ENCODE measurements at regions not wholly inside any gene's neighbourhood (a gene's known extent, or its start where the extent isn't known, plus 50 kb on each side); places are given as distances from the start of the nearest gene placed in this dataset.

DNA sequence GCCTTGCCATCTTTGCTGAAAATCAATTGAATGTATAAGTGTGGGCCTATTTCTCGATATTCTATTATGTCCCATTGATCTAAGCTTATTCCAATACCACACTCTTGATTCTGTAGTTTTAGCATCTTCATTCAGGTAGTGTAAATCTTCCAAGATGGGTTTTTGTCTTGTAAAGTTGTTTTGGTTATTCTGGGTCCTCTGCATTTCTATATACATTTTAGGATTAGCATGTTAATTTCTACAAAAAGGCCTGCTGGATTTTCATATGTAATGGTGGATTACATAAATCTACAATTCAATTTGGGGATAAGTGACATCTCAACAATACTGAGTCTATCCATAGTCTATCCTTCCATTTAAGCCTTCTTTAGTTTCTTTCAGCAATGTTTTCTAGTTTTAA is 86.0 kb upstream of the ANO4 start:
- TF ChIP-seq FOXP2 (optimal IDR thresholded peaks at IDR 0.05; ENCODE audit: borderline replicate concordance, extremely low read depth, extremely low read length, insufficient read depth) (no peak), POLR2AphosphoS5 (IDR thresholded peaks at IDR 0.05; ENCODE audit: low read depth, low read length) (no peak), SIN3A (IDR thresholded peaks at IDR 0.05; ENCODE audit: borderline replicate concordance, insufficient read depth, low read length) (no peak), TAF1 (IDR thresholded peaks at IDR 0.05; ENCODE audit: borderline replicate concordance, insufficient read depth, low read length) (no peak)
- TF ChIP-seq, protein P1, sequence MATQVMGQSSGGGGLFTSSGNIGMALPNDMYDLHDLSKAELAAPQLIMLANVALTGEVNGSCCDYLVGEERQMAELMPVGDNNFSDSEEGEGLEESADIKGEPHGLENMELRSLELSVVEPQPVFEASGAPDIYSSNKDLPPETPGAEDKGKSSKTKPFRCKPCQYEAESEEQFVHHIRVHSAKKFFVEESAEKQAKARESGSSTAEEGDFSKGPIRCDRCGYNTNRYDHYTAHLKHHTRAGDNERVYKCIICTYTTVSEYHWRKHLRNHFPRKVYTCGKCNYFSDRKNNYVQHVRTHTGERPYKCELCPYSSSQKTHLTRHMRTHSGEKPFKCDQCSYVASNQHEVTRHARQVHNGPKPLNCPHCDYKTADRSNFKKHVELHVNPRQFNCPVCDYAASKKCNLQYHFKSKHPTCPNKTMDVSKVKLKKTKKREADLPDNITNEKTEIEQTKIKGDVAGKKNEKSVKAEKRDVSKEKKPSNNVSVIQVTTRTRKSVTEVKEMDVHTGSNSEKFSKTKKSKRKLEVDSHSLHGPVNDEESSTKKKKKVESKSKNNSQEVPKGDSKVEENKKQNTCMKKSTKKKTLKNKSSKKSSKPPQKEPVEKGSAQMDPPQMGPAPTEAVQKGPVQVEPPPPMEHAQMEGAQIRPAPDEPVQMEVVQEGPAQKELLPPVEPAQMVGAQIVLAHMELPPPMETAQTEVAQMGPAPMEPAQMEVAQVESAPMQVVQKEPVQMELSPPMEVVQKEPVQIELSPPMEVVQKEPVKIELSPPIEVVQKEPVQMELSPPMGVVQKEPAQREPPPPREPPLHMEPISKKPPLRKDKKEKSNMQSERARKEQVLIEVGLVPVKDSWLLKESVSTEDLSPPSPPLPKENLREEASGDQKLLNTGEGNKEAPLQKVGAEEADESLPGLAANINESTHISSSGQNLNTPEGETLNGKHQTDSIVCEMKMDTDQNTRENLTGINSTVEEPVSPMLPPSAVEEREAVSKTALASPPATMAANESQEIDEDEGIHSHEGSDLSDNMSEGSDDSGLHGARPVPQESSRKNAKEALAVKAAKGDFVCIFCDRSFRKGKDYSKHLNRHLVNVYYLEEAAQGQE (IDR thresholded peaks at IDR 0.05; ENCODE audit: insufficient read depth in 1 of 2, low read depth in 2 of 2, low read length in 2 of 2) = no peak

DNA sequence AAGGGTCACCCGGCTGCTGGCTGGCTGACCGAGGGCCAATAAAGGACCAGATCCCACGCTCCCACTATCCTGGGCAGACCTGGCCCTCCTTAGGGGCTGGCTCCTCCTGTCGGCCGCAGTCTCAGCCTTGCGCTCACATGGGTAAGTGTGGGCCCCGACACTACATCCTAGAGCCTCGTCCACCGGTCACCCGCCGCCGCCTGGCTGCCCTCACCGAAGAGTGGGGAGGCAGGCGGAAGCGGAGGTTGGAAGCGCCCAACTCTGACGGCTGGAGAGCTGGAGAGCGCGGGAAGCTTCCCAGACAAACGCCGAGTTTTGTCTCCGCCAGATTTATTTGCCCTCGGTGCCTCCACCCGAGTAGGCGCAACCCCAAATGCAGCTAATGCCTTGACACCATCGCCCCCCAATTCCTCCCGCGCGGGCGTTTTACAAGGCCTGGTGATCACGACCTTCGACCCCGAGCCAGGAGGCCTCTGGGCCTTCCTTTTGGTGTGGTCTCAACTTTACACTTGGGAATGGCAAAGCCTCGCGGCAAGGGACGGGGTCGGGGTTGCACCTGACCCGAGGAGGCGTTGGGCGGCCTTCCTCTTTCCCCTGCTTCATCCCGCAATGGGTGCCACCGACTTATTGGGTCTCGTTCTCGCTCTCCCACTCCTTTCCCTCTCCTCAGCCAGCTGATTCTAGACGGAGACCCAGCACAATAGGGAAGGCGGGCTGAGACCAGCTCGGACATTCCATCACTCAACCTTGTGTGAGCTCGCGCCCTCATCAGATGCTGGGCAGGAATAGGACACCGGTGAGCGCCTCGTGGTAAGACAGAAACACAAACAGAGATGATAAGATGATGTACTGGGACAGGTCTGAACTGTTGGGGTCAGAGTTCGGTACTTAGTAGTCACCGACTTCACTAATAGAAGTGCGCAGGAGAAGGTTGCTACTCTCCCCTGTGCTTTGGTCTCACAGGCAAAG is 78.3 kb upstream of the ANO4 start:
- TF ChIP-seq TAF1 (IDR thresholded peaks at IDR 0.05; ENCODE audit: borderline replicate concordance, insufficient read depth, low read length) (no peak), POLR2AphosphoS5 (IDR thresholded peaks at IDR 0.05; ENCODE audit: low read depth, low read length) (no peak), FOXP2 (optimal IDR thresholded peaks at IDR 0.05; ENCODE audit: borderline replicate concordance, extremely low read depth, extremely low read length, insufficient read depth) (no peak), SIN3A (IDR thresholded peaks at IDR 0.05; ENCODE audit: borderline replicate concordance, insufficient read depth, low read length) (no peak)
- TF ChIP-seq, protein P1 (IDR thresholded peaks at IDR 0.05; ENCODE audit: insufficient read depth in 1 of 2, low read depth in 2 of 2, low read length in 2 of 2) = no peak

DNA sequence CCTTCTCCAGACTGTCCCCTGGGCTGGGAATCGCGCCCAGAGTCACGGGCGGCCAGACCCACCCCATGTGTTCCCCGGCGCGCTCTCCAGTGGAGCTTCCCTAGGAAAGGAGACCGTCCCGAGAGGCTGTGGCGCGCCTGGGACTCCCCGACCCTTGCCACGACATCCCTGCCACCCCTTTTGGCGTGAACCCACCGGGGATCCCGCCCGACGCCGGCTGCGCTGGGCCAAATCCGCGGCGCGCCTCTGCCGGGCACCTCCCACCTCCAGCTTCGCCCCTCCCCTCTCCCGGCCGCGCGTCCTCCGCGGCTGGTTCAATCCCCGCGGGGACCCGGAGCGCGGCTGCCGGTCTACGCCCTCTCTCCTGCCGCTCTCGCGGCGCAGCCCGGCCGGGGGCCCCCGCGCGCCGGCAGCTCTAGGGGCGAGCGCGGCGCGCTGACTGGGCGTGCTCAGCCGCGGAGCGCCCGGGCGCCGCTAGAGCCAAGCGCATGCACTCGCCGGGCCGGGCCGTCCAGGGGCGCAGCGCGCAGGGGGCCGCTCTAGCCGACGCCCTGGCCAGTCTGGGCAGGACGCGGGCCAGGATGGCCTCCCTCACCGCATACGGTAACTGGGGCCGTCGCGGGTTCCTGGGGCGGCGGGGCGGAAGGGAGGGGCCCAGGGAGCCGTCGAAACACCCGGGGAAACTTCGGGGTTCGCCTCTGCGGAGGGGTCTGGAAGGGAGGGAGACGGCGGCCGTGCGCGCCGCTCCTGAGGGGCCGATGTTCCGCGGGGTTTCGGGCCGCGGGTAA is 77.4 kb upstream of the ANO4 start:
- TF ChIP-seq SIN3A (IDR thresholded peaks at IDR 0.05; ENCODE audit: borderline replicate concordance, insufficient read depth, low read length) = no peak
- no peak for TF ChIP-seq POLR2AphosphoS5 (IDR thresholded peaks at IDR 0.05; ENCODE audit: low read depth, low read length)
- TF ChIP-seq, protein P1 (IDR thresholded peaks at IDR 0.05; ENCODE audit: insufficient read depth in 1 of 2, low read depth in 2 of 2, low read length in 2 of 2) = no peak
- no peak for TF ChIP-seq FOXP2 (optimal IDR thresholded peaks at IDR 0.05; ENCODE audit: borderline replicate concordance, extremely low read depth, extremely low read length, insufficient read depth)
- TF ChIP-seq TAF1 (IDR thresholded peaks at IDR 0.05; ENCODE audit: borderline replicate concordance, insufficient read depth, low read length) = no peak

DNA sequence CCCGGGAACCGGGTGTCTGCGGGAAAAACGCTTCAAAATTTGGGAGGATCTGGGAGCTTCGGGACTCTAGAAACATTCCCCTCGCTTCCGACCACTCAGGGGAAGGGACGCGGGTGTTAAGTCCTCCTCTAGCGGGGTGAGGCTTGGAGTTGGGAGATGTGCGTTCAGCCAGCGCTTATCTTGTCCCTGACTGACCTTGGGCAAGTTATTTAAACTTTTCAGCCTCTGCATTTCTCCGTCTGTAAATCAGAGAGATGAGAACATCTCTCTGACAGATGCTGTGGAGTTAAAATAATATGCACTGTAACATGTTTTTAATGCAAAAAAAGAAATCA is 76.9 kb upstream of the ANO4 start:
- TF ChIP-seq TAF1 (IDR thresholded peaks at IDR 0.05; ENCODE audit: borderline replicate concordance, insufficient read depth, low read length) (no peak), POLR2AphosphoS5 (IDR thresholded peaks at IDR 0.05; ENCODE audit: low read depth, low read length) (no peak), FOXP2 (optimal IDR thresholded peaks at IDR 0.05; ENCODE audit: borderline replicate concordance, extremely low read depth, extremely low read length, insufficient read depth) (no peak), SIN3A (IDR thresholded peaks at IDR 0.05; ENCODE audit: borderline replicate concordance, insufficient read depth, low read length) (no peak)
- TF ChIP-seq, protein P1 (IDR thresholded peaks at IDR 0.05; ENCODE audit: insufficient read depth in 1 of 2, low read depth in 2 of 2, low read length in 2 of 2) = no peak

Data from PFSK-1 (cell line).